PFSK-1 (cell line): ENCODE measurements at regions not wholly inside any gene's neighbourhood (a gene's known extent, or its start where the extent isn't known, plus 50 kb on each side); places are given as distances from the start of the nearest gene placed in this dataset.

ENCODE experiments used
- POLR2AphosphoS5 ChIP-seq: IDR thresholded peaks from 2 replicates; pipeline ENCODE4 v1.6.1; 2012; ENCODE audit warnings: low read depth, mild to moderate bottlenecking, control low read depth, low read length, moderate library complexity
- SIN3A ChIP-seq: IDR thresholded peaks from 2 replicates; pipeline ENCODE4 v1.6.1; 2012; ENCODE audit warnings: mild to moderate bottlenecking, low read length, moderate library complexity, borderline replicate concordance; ENCODE audit not compliant: insufficient read depth
- TF ChIP-seq, protein P1 (sequence below), 2 experiments: IDR thresholded peaks; 2 replicates each; pipeline versions ENCODE4 v1.6.1 to v1.8.0; 2011 to 2012; ENCODE audit warnings: low read depth in 2 of 2, low read length in 2 of 2, control low read depth in 1 of 2, inconsistent platforms in 1 of 2, mild to moderate bottlenecking in 1 of 2, moderate library complexity in 1 of 2; ENCODE audit not compliant: insufficient read depth in 1 of 2

DNA sequence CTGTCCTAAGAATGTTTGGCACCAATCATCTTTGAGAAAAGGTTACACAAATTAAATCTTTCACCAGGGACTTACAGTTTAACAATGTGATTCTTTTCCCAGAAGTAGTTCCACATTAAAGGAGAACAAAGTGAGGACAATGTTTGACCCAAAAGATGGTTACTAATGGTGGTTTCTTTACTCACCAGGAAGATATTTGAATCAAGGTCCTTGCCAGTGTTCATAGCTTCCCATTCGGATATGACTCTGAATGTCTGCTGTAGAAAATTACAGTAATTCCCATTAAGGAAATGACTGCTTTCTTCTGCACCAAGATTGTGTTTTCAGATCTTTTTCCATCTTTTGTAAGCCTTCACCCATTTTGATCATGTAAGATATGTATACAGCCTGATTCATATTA is 114.6 kb upstream of the ADAMTSL1 start:
- TF ChIP-seq POLR2AphosphoS5 (no peak), SIN3A (no peak)
- TF ChIP-seq, protein P1, sequence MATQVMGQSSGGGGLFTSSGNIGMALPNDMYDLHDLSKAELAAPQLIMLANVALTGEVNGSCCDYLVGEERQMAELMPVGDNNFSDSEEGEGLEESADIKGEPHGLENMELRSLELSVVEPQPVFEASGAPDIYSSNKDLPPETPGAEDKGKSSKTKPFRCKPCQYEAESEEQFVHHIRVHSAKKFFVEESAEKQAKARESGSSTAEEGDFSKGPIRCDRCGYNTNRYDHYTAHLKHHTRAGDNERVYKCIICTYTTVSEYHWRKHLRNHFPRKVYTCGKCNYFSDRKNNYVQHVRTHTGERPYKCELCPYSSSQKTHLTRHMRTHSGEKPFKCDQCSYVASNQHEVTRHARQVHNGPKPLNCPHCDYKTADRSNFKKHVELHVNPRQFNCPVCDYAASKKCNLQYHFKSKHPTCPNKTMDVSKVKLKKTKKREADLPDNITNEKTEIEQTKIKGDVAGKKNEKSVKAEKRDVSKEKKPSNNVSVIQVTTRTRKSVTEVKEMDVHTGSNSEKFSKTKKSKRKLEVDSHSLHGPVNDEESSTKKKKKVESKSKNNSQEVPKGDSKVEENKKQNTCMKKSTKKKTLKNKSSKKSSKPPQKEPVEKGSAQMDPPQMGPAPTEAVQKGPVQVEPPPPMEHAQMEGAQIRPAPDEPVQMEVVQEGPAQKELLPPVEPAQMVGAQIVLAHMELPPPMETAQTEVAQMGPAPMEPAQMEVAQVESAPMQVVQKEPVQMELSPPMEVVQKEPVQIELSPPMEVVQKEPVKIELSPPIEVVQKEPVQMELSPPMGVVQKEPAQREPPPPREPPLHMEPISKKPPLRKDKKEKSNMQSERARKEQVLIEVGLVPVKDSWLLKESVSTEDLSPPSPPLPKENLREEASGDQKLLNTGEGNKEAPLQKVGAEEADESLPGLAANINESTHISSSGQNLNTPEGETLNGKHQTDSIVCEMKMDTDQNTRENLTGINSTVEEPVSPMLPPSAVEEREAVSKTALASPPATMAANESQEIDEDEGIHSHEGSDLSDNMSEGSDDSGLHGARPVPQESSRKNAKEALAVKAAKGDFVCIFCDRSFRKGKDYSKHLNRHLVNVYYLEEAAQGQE (IDR thresholded peaks at IDR 0.05; ENCODE audit: insufficient read depth in 1 of 2, low read depth in 2 of 2, low read length in 2 of 2) = no peak
